GM18498 (cell line): ENCODE measurements at regions not wholly inside any gene's neighbourhood (a gene's known extent, or its start where the extent isn't known, plus 50 kb on each side); places are given as distances from the start of the nearest gene placed in this dataset.

ENCODE experiments used
- ATAC-seq: cut with Tn5 transposase; IDR thresholded peaks from one replicate; pipeline ENCODE4 v1.9.1; 2021; ENCODE audit warnings: mild to moderate bottlenecking, moderate library complexity; ENCODE audit not compliant: unreplicated experiment

DNA sequence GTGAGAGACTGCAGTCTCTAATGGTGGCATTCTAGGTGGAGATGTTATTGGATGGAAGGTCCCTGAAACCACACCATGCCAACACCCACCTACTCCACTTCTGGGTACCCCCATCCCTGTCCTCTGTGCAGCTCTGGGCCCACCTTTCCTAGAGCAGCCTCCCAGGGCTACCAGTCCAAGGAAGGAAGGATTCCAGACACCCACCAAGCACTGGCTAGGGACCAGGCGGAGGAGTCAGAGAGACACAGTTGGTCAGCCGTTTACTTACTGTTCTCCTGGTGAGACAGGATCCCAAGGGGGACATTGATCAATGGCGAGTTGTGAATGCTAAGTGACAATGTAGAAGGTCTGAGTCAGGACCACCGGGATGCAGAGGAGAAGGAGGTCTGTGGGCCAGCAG lies 151.6 kb downstream of the TTC32 start:
- ATAC-seq: no peak

DNA sequence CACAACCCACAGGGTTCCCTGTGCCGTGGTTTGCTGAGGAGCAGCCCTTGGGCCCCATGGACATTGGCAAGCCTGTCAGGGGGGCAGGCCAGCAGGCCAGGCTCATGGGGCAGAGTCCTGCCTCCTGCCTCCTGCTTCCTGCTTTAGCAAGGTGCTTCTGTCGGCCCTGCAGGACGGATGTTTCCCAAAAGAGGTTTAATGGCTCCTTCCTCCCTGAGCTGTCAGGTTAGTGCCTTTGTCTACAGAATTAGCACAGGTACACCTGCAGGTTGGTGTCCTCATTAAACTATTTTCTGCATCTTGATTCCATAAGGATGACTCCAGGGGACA lies 152.3 kb downstream of the TTC32 start:
- ATAC-seq: no peak

DNA sequence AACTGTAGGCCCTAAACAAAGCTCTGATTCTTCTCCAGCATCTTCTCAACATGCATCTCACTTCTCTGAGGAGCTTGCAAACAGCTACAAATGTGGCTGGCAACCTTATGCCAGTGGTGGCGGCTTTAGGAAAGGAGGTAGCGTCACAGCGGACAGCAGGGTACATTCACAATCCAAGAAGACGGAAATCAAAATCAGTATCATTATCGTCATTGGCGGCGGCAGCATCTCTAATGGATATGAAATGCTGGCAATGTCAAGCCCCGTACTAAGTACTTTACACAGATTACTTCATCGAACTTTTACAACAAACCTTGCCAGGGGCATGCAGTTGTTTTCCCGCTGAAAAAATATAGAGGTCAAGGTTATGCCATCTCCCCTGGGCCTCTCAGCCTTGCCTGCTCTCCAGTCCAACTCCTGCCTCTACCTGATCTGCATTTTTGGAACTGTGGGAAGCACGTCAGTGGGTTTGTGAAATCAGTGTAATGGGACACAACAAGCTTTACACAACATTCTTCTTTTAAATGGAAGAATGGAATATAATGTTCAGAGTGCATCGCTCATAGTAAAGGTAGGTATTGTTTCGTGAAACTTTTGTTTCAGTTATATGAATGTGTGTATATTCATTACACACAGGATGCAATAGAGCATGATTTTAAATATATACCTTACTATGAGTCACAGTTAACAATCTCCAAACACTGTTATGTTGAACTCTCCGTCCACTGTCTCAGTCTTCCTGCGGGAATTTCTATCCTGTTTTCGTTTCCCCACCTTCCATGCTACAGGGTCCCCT lies 152.9 kb downstream of the TTC32 start:
- no peak for ATAC-seq

DNA sequence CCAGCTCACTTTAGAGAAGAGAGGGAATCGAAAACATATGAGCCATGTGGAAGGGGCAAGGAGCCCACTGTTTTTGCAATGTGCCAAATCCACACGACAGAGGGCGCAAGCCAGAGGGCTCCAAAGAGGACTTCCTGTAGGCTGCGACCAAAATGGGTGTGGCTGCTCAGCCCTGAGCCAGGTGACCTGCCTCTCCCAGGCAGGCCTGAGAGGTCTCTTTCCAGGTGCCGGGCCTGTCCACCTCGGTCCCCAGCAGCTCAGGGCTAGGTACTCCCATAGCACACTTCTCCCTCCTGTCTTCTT lies 153.8 kb downstream of the TTC32 start:
- no peak for ATAC-seq

DNA sequence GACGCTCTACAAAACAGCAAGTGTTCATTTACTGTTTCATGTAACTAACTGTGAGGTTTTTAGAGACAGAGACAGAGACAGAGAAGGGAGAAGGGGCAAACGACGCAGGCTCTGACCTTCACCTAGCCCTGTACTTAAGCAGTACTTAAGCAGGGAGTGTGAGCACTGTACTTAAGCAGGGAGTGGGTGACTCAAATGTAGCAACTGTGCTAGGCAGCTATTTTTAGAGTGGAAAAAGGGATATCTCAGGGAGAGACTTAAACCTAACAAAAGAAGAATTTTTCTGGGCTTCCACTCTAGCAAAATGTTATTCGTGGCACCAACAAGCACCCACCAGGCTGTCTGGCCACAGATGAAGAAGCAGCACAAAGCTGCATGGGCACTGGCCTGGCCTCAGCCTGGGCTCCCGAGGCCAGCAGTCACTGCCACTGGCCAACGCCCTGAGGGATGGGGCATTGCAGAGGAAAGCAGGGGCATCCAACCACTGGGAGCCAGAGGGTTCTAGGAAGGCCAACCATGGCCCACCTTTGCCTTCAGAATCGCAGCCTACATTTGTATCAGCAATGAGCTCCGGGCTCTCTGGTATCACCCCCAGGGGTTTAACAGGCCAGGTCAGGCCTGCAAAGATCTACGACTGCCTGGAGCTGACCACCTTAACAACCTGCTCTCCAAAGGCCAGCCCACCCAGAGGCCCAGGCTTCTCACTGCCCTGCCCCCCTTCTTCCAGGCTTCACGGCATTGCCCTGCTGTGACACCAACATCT lies 154.3 kb downstream of the TTC32 start:
- no peak for ATAC-seq

DNA sequence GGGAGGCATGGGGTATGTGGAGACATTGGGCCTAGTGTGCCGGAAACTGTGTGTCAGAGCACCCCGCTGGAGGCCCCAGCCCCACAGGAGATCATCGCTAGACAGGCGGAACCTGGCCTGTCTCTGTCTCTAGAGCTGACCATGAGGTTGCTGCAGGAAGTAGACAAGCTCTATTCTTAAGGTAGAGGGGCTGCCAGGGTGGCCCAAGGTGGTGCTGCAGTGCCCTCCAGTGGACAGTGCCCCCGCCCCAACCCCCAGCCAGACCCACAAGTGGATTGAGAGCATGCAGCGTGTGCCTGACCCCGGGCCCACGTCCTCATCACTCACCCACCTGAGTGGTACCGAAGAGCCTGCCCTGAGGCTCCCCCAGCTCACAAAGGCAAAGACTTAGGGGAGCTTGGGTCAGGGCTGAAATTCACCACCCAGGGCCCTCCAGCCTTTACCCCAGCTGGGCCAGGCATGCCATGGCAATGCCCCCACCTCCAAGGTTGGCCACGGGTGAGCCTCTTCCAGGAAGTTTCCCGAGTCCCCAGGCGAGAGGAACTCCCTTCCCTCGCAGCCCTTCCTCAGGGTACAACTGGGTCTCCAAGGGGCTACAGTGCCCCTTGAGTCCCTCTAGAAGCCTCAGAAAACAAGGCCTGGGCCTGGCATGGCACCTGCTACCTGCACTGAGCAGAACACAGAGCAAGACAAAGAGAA lies 155.0 kb downstream of the TTC32 start:
- no peak for ATAC-seq

DNA sequence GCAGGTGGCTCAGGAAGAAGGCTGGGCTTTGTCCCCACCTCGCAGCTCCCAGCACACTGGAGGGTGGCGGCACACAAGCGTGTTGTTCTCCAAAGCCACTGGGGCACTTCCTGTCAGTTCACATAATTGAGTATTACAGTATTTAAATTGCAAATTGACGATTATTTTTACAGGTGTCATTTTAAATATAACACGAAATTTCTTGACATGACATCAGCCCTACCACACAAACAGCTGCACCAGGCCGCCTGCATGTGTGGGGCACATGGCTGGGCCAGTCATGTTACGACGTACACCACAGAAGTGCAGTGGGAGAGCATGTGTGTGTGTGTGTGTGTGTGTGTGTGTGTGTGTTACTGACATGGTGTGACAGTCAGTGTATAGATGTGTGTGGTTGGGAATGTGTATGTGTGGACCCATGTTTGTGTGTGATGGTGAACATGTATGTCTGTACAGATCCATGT lies 155.6 kb downstream of the TTC32 start:
- ATAC-seq: no peak

DNA sequence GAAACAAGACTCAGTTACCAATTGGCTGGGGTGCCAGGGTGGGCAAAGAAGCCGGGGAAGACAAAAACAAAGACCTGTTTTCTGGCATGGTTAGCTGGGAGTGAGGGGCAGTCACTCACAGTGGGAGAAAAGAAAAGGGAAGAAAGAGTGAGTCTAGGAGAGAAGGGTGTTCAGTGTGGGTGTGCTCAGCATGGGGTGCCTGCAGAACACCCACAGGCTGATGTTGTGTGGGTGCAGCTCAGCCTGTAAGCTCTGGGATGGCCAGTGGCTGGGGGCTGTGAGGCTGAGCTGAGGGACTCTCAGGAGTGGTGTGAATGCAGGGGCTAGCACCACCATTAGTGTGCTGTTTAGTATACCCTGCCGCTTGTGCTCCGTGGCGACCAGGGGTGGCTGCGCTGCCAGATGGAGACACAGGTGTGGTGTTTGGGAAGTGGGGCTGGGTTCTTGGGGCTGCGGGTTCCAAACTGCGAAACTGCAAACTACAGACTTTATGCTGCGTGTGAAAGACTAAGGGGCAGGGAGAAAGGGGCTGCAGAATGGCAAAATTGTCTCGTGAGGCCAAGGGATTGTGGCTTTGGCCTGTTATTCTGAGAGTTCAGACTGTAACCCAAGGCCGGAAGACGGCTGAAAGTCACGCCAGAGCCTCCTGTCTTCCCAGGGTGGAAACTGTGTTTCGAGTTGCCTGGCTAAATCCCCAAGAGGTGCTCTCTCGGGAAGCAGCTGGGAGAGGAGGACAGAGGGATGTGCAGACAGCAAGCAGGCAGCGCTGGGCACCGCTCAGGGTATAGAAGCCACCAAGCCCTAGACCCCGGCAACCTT lies 156.3 kb downstream of the TTC32 start:
- ATAC-seq: no peak

DNA sequence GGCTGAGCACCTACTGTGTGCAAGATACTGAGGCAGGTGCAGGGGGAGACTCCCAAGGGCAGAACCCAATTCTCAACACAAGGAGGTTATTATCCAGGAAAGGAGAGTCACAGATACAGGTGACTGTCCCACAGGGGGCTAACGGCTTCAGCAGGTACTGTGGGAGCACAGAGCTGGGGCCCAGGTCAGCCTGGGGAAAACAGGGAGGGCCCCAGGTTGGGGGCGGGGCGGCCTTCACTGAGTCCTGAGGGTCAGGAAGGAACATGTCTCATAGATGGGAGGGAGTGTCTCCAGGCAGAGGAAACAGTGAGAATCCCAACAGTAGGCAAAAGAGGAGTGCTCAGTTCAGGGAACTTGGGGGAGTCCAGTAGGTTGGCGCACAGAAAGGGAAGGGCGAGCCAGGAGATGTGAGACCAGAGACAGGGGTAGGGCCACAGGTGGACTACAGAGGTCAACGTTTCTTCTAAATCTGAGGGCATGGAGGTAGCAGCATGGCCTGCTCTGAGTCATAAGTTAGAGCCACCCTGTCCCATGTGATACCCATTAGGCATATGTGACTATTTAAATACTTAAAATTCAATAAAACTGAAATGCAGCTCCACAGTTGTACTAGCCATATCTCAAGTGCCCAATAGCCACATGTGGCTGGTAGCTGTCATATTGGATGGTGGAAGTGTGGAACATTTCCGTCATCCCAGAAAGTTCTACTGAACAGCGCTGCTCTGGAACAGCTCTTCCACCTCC lies 157.2 kb downstream of the TTC32 start:
- no peak for ATAC-seq

DNA sequence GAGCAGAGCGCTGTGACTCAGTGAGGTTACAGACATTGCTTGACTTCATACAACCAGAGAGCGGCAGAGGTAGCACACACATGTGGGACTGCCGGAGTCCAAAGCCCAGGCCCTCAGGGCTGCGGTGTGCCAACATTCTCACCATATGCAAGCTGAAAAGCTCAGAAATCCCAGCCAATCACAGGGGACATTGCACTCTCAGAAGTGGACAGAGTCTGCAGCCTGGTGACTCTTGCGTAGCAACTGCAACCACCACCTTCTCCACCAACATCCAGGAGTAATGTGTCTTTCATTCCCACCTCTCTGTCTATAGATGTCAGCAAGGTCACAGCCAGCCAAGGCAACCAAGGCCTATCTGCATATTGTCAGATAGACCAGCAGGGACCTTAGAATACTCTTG lies 158.1 kb downstream of the TTC32 start:
- no peak for ATAC-seq

DNA sequence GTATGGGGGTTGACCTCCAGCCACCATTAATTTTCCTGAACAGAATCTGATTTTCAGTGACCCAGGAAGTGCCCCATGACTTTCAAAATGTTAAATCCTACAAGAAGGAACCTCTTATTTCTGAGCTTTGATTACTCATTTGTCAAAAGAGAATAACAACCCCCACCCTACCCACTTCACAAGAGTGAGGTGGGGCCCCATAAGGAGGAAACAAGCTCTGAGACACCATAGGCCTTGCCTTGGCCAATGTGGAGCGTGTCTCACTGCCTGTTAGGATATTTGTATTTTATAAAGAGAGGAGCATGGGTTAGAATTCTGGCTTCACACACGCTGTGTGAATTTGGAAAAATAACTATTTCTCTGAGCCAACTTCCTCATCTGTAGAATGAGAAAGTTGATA lies 158.9 kb downstream of the TTC32 start:
- no peak for ATAC-seq

DNA sequence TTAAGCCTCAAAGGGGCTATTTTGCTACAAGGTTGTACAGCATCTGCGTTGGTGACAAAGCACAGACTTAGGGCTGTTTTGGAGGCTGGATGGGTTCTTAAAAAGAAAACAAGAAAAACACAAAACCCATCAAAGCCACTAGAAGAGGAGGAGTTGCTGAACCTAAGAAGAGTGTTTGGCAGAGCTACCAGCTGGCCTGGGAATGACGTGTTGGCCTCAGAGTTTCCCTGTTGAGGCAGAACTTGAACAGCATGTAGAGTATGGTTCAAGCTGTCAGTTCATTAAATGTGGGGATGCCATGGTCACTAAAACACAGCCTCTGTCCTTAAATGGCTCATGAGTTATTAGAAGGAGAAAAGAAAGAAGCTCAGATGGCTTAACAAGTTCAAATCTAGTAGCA lies 162.5 kb downstream of the TTC32 start:
- ATAC-seq: no peak

DNA sequence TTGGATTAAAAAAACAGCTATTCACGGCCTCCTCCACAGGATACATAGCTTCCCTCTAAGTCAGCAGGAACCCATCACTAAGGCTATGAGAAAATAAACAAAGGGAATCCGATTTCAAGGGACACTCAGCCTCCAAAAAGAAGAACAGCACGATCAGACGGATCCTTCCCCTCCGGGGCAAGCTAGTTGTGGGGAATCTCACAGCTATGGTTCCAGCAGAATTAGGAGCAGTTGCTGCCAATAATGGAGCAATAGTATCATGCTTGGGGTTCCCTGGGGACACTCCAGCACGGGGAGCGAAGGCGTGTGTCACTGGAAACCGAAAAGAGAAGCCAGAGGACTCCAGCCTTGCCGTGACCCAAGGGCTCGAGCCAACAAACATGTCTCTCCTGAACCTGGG lies 163.1 kb downstream of the TTC32 start:
- no peak for ATAC-seq

DNA sequence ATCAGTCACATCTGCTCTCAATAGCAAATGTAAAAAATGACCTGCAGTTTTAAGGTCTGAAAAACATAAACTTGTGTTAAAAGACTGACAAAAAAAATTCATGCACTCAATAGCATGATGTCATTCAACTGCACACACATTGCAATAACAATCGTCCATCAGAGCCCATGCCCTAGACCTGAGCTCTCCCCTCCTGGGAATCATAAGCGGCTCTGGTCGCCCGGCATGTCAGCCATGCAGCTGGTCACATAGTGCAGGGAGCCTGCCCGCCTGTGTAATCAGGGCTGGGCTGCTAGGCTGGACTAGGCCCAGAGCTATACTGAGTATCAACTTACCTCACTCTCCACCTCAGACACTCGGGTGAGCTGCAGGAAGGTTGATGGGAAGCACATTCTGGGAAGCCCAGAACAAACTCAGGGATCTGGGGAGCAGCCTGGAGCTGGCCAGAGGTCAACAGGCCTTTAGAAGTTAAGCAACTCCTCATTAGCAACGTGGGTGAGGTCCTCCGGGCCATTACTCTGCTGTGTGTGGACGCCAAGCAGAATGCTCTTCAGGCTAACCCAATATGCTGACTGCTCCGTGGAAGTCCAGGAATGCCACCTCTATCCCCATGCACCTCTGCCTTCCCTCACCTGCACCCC lies 165.5 kb downstream of the TTC32 start:
- no peak for ATAC-seq

DNA sequence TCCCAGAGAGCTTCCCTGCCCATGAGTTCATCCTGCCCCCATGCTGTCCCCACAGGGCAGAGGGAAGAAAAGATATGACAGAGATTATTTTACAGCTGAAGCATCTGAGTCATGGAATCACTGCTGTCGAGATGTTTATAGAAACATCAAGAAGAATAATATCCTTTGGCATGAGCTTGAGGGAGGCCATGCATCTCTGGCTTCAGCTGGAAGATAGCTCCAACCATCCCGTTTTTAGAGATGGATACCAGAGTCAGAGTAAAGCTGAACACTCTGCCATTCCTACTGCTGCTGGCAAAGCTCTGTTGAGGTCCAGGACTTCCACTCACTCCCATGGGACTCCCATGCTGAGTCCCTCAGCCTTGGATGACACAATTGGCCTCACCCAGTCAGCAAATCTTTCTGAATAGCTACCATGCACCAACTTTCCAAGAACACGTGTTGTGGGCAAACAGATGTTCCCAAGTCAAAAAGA lies 167.8 kb downstream of the TTC32 start:
- ATAC-seq: no peak

DNA sequence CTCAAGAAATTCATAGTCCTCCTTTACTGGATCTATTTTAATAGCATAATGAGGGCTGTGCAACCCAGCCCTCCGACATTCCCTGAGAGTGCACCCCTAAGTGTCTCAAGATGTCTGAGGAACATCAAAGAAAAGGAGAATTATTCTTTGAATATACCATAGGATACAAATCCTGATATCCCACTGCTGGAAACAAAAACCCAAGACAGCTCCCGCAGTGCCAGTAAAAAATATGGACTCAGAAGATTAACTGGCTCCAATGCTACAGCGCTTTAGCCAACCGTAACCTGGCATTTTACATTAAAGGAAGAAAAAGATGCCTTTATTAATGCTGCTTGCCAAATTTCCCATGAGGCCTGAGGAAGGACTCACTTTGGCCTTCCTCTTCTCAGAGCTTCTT lies 168.4 kb downstream of the TTC32 start:
- ATAC-seq: no peak

DNA sequence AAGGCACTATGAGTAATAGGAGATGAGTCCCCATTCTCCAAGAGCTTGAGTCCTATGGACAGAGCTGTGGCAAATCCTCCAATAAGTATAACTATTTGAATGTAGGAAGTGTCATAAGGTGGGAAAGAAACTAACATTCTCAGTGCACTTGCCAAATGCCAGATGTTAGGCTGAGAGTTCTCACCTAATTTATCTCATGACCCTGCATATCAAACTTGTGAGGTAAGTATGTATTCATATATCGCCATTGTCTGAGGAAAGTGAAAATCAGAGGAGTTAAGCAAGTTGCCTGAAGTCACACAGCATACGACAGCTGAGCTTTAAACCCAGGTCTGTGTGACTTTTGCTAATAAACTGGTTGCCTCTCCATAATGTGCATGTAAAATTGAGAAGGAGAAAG lies 169.5 kb downstream of the TTC32 start:
- no peak for ATAC-seq

DNA sequence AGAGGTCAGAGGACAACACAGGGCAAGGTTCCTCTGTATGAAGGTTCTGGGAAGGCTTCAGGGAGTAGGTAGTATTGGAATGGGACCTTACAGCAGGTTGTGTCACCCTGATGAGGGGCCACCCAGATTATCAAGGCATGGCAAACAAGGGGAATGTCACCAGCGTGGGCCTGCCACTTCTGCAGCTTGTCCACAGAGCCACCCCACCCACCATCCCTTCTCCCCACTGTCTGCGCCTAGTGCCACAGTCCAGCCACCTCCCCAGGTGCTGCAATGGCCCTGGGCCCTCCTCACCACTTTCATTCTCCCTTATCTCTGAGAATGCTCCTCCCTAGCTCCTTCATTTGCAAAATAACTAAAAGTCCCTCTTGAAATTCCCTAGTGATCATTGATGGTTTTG lies 170.3 kb downstream of the TTC32 start:
- ATAC-seq: no peak

DNA sequence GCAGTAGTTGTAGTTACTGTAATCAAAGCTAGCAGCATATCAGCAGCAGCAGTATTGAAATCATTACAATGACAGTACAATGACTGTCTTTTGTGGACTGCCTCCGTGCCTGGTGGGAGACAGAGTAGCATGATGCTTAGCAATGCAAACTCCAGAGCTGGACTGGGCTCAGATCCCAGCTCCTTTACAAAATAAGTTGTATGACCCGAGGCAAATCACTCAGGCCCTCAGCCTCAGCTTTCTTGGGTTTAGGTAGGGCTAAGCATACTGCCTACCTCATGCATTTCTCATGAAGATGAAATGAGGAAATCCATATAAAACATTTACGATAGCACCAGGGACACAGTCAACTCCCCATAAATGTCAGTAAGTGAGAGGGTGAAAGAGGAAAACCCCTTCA lies 170.7 kb downstream of the TTC32 start:
- no peak for ATAC-seq

DNA sequence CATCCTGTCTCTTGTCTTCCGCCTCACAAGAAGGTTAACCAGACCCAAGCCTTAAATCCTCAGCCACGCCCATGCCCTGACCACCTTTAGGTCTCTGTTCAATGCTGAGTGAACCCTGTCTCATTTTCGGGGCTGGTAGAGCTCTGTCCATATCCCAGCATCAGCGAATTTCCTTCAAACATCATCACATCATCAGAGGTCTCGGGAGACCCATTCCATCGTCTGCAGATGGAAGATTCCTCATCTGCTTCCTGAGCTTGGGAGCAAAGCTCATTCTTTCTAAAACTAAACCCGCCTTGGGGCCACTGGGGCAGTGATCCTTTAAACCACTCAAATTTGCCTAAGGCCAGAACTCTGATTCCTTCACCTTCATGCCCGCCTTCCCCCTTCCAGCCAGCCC lies 173.7 kb downstream of the TTC32 start:
- ATAC-seq: no peak
